CD14-positive monocyte (primary cell): ENCODE measurements at regions not wholly inside any gene's neighbourhood (a gene's known extent, or its start where the extent isn't known, plus 50 kb on each side); places are given as distances from the start of the nearest gene placed in this dataset.

Experiments
- DNase-seq, 3 donors: peaks; one replicate each; pipeline ENCODE4 v3.0.0-alpha.2; 2011 to 2022
- H2AFZ ChIP-seq: 2 replicates; pipeline ENCODE4 v1.6.0; 2012; ENCODE audit warnings: mild to moderate bottlenecking, low read depth, low read length, inconsistent platforms; ENCODE audit not compliant: insufficient read depth, poor library complexity, severe bottlenecking
- H3K27ac ChIP-seq, 2 donors: 1 replicate in 1 of 2; 2 replicates in 1 of 2; pipeline ENCODE4 v1.5.1; 2012 to 2013; ENCODE audit warnings: low read length in 2 of 2, control low read depth in 1 of 2, inconsistent platforms in 1 of 2, low read depth in 1 of 2, mild to moderate bottlenecking in 1 of 2
- H3K27me3 ChIP-seq, 2 donors: one replicate each; pipeline versions ENCODE4 v1.6.0 to v1.6.1; 2011 to 2013; ENCODE audit warnings: low read length in 2 of 2; ENCODE audit not compliant: control insufficient read depth in 2 of 2, insufficient read depth in 2 of 2
- H3K36me3 ChIP-seq, 2 donors: replicated peaks in 1 of 2; 1 replicate in 1 of 2; 2 replicates in 1 of 2; pipeline versions ENCODE4 v1.5.1 to v1.6.1; 2012 to 2013; ENCODE audit warnings: low read length in 2 of 2, control low read depth in 1 of 2, inconsistent platforms in 1 of 2, mild to moderate bottlenecking in 1 of 2; ENCODE audit not compliant: insufficient read depth in 2 of 2, control insufficient read depth in 1 of 2
- H3K4me1 ChIP-seq, 2 donors: 1 replicate in 1 of 2; 2 replicates in 1 of 2; pipeline versions ENCODE4 v1.5.1 to v1.6.1; 2012 to 2013; ENCODE audit warnings: low read length in 2 of 2, control low read depth in 1 of 2, inconsistent platforms in 1 of 2, mild to moderate bottlenecking in 1 of 2, moderate library complexity in 1 of 2; ENCODE audit not compliant: insufficient read depth in 2 of 2, control insufficient read depth in 1 of 2
- H3K4me2 ChIP-seq: replicated peaks from 2 replicates; pipeline ENCODE3; 2012; ENCODE audit warnings: low read length, moderate library complexity, mild to moderate bottlenecking; ENCODE audit not compliant: poor library complexity, severe bottlenecking; ENCODE audit errors: extremely low read depth
- H3K4me3 ChIP-seq, 3 experiments: fragments of 200-600 bp in 1 of 3; sonication (generic) in 1 of 3; replicated peaks in 1 of 3; 1 replicate in 2 of 3; 2 replicates in 1 of 3; pipeline ENCODE4 v1.5.1; 2011 to 2013; ENCODE audit warnings: low read length in 3 of 3, mild to moderate bottlenecking in 3 of 3, control low read depth in 2 of 3, low read depth in 2 of 3, inconsistent platforms in 1 of 3, moderate library complexity in 1 of 3
- H3K79me2 ChIP-seq: 2 replicates; pipeline ENCODE4 v1.6.0; 2012; ENCODE audit warnings: mild to moderate bottlenecking, control low read depth, inconsistent platforms, low read length, moderate library complexity; ENCODE audit not compliant: insufficient read depth
- H3K9ac ChIP-seq: 2 replicates; pipeline ENCODE4 v1.6.0; 2017; ENCODE audit warnings: low read length, mild to moderate bottlenecking; ENCODE audit not compliant: insufficient read depth, poor library complexity, severe bottlenecking
- H3K9me3 ChIP-seq, 2 donors: replicated peaks in 1 of 2; 1 replicate in 1 of 2; 2 replicates in 1 of 2; pipeline versions ENCODE4 v1.5.1 to v1.6.1; 2012 to 2013; ENCODE audit warnings: low read length in 2 of 2, control low read depth in 1 of 2; ENCODE audit not compliant: control insufficient read depth in 1 of 2, insufficient read depth in 1 of 2
- H4K20me1 ChIP-seq: 2 replicates; pipeline ENCODE4 v1.6.0; 2012; ENCODE audit warnings: mild to moderate bottlenecking, low read length, control low read depth, moderate library complexity; ENCODE audit not compliant: insufficient read depth
- H3K27ac Mint-ChIP-seq, 7 donors: one replicate each; pipeline ENCODE4 v1.8.0; 2020; ENCODE audit warnings: mild to moderate bottlenecking in 7 of 7, mixed read lengths in 7 of 7, moderate library complexity in 6 of 7, inconsistent platforms in 2 of 7
- H3K27me3 Mint-ChIP-seq, 3 donors: one replicate each; pipeline ENCODE4 v1.8.0; 2021 to 2022; ENCODE audit warnings: low read depth in 3 of 3, mild to moderate bottlenecking in 3 of 3, mixed read lengths in 3 of 3, moderate library complexity in 3 of 3, inconsistent platforms in 1 of 3
- H3K36me3 Mint-ChIP-seq, 2 donors: one replicate each; pipeline ENCODE4 v1.8.0; 2020; ENCODE audit warnings: mixed read lengths in 2 of 2, inconsistent platforms in 1 of 2, mild to moderate bottlenecking in 1 of 2
- H3K4me1 Mint-ChIP-seq: one replicate; pipeline ENCODE4 v1.8.0; 2020; ENCODE audit warnings: mild to moderate bottlenecking, mixed read lengths
- H3K4me3 Mint-ChIP-seq, 2 donors: one replicate each; pipeline ENCODE4 v1.8.0; 2020; ENCODE audit warnings: mild to moderate bottlenecking in 2 of 2, mixed read lengths in 2 of 2, moderate library complexity in 1 of 2
- H3K9me3 Mint-ChIP-seq, 7 donors: one replicate each; pipeline ENCODE4 v1.8.0; 2020 to 2022; ENCODE audit warnings: mixed read lengths in 7 of 7, mild to moderate bottlenecking in 6 of 7, moderate library complexity in 6 of 7, inconsistent platforms in 2 of 7
- WGBS: methylation state at CpG from one replicate; pipeline ENCODE4 v1.1.5; 2013; ENCODE audit warnings: missing lambda C conversion rate; ENCODE audit not compliant: insufficient coverage; 5-methylcytosine and 5-hydroxymethylcytosine counted together
- intact Hi-C, 2 donors: fragments of 100-400 bp; cut with micrococcal nuclease; formaldehyde crosslinking; loops; one replicate each; pipeline versions ENCODE4 v1.15.0 to v1.15.1; 2023
- TF ChIP-seq, protein P1 (sequence below): fragments of 200-600 bp; IDR thresholded peaks from one replicate; pipeline ENCODE4 v1.8.0; 2022; ENCODE audit warnings: antibody characterized with exemption, mild to moderate bottlenecking

DNA sequence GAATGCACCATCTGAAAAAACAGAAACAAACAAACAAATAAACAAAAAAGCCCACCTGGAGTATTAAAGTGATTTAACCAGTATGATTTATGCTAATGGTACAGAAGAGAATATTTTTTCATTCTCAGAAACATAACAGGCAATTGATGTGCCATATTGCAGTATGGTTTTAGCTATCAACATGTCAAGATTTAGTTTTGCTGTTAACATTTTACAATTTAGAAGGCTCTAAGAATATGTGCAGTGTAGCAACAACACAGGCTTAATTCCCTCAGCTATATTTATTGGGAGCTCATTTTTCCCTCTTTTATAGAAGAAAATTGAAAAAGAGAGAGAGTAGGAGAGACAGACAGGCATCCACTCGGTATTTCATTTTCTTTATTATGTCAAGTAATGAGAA is 1022.7 kb upstream of the CITED2 start:
- no peaks in the 10 kb centered on the region for H4K20me1 ChIP-seq
- H3K9me3 ChIP-seq: no peaks in the 10 kb centered on the region
- H3K4me2 ChIP-seq: no peak overlapping the region
- no peak for DNase-seq
- H3K27ac ChIP-seq: no peak overlapping the region
- Mint-ChIP-seq H3K9me3 (no peaks in the 10 kb centered on the region), H3K27me3 (no peaks in the 10 kb centered on the region), H3K27ac (no peak overlapping the region), H3K4me1 (peaks cover 3% of the 10 kb centered on the region), H3K36me3 (no peaks in the 10 kb centered on the region), H3K4me3 (no peak overlapping the region)
- no peak overlapping the region for H3K9ac ChIP-seq
- intact Hi-C loops: no loop called here
- H2AFZ ChIP-seq: no peak overlapping the region
- no peak overlapping the region for H3K4me3 ChIP-seq
- WGBS: no CpG with 5 or more reads among the region's 1 CpG
- no peaks in the 10 kb centered on the region for H3K4me1 ChIP-seq
- TF ChIP-seq, protein P1, sequence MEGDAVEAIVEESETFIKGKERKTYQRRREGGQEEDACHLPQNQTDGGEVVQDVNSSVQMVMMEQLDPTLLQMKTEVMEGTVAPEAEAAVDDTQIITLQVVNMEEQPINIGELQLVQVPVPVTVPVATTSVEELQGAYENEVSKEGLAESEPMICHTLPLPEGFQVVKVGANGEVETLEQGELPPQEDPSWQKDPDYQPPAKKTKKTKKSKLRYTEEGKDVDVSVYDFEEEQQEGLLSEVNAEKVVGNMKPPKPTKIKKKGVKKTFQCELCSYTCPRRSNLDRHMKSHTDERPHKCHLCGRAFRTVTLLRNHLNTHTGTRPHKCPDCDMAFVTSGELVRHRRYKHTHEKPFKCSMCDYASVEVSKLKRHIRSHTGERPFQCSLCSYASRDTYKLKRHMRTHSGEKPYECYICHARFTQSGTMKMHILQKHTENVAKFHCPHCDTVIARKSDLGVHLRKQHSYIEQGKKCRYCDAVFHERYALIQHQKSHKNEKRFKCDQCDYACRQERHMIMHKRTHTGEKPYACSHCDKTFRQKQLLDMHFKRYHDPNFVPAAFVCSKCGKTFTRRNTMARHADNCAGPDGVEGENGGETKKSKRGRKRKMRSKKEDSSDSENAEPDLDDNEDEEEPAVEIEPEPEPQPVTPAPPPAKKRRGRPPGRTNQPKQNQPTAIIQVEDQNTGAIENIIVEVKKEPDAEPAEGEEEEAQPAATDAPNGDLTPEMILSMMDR: no peak
- no peaks in the 10 kb centered on the region for H3K79me2 ChIP-seq
- no peaks in the 10 kb centered on the region for H3K36me3 ChIP-seq
- no peaks in the 10 kb centered on the region for H3K27me3 ChIP-seq

DNA sequence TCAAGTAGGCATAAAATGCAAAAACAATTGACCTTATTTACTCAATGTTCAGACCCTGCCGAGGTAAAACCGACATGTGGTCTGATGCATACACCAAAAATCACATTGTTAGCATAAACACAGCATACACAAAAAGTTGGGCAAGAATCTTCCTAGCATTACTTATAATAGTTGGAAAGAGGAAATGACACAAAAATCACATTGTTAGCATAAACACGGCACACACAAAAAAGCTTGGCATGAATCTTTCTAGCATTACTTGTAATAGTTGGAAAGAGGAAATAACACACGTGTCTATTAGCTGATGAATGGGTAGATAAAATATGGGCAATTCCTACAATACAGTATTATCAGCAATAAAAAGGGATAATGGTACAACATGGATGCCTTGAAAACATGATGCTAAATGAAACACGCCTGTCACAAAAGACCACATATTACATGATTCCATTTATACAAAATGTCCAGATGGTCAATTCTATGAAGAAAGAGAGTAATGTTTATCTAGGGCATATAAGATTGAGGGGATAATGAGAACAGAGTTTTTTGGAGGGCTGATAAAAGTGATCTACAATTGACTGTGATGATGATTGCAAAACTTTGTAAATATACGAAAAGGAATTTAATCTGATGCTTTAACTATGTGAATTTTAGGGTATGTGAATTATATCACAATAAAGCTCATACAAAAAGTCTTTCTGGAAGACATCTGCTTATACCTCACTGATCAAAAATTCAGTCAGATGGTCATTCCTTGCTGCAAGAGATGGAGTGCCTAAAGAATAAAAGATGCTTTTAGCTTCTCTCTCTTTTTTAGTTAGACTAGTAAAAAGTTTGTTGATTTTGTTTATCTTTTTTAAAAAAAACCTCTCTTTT is 1019.5 kb upstream of the CITED2 start:
- H3K27ac Mint-ChIP-seq: no peak overlapping the region
- no peak overlapping the region for H3K4me3 Mint-ChIP-seq

More for the DNA sequence above, 1019.5 kb upstream of the CITED2 start:
- Histone ChIP-seq H3K27me3 (no peaks in the 10 kb centered on the region), H3K9ac (no peak overlapping the region), H3K4me1 (no peaks in the 10 kb centered on the region), H3K4me3 (no peak overlapping the region), H3K36me3 (no peaks in the 10 kb centered on the region), H3K9me3 (no peaks in the 10 kb centered on the region), H3K79me2 (no peaks in the 10 kb centered on the region), H4K20me1 (no peaks in the 10 kb centered on the region), H3K27ac (no peak overlapping the region), H3K4me2 (no peak overlapping the region), H2AFZ (no peak overlapping the region)
- intact Hi-C loops: no loop called here
- no peaks in the 10 kb centered on the region for H3K27me3 Mint-ChIP-seq
- no CpG with 5 or more reads among the region's 6 CpGs for WGBS
- no peaks in the 10 kb centered on the region for H3K36me3 Mint-ChIP-seq
- H3K4me1 Mint-ChIP-seq: peaks cover 3% of the 10 kb centered on the region
- TF ChIP-seq, protein P1: no peak
- peak in 1 of 3 donors; percentile 4 for DNase-seq
- peaks cover 0 to 3% (median 0%) of the 10 kb centered on the region in 7 donors for H3K9me3 Mint-ChIP-seq
